GM12892 (cell line): ENCODE measurements at regions not wholly inside any gene's neighbourhood (a gene's known extent, or its start where the extent isn't known, plus 50 kb on each side); places are given as distances from the start of the nearest gene placed in this dataset.

ENCODE experiments used
- POLR2A ChIP-seq: IDR thresholded peaks from 2 replicates; pipeline ENCODE4 v1.6.1; 2011; ENCODE audit warnings: low read depth, low read length, control low read depth
- TAF1 ChIP-seq: IDR thresholded peaks from 2 replicates; pipeline ENCODE4 v1.6.1; 2011; ENCODE audit warnings: low read depth, mild to moderate bottlenecking, control low read depth, low read length, borderline replicate concordance

DNA sequence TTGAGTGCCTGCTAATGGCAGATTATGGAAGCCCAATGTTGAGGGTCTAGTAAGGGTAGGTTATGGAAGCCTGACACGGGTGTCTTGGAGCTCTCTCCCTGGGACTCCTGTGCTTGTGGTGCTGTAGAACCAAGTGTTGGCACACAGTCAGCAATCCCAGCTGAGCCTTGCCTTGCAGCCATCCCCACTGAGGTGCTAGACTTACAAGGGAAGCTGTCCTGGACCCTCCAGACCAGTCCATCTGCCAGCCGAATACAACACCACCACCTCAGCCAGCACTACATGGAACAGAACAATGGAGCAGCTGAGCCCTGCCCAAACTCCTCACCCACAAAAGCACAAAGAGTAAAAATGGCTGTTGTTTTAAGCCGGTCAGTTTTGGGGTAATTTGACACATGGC, 90.5 kb upstream of the DNAH5 start:
- no peak for TF ChIP-seq TAF1
- no peak for TF ChIP-seq POLR2A
